ACHN (cell line): ENCODE measurements at regions not wholly inside any gene's neighbourhood (a gene's known extent, or its start where the extent isn't known, plus 50 kb on each side); places are given as distances from the start of the nearest gene placed in this dataset.
"Not testable (repeated sequence)": the region's sequence is repeated elsewhere in the genome, so short reads cannot be mapped to it uniquely, and the experiment has no call there.

Source experiments
- DNase-seq: peaks from one replicate; pipeline ENCODE4 v3.0.0-alpha.2; 2015
- in situ Hi-C: cut with HindIII; loops from 2 replicates; pipeline ENCODE4 v1.10.0; 2017; ENCODE audit warnings: low sequenced_read_pairs, low pct_ligation_motif_present, low pct_unique_long_range_greater_than_20kb

GRCh38 chr3:112765531-112765930 is 81.1 kb downstream of the CD200R1L start:
- no peak for DNase-seq

GRCh38 chr3:112763258-112763657 is 83.4 kb downstream of the CD200R1L start:
- no peak for DNase-seq
- in situ Hi-C loops = no loop called here

More at GRCh38 chr3:112765531-112765930, 81.1 kb downstream of the CD200R1L start:
- in situ Hi-C loops = no loop called here

GRCh38 chr3:112761062-112761638 is 85.5 kb downstream of the CD200R1L start:
- in situ Hi-C loops = no loop called here
- DNase-seq = no peak

- DNase-seq = no peak
Measured at GRCh38 chr3:112759681-112760080, 87.0 kb downstream of the CD200R1L start.

GRCh38 chr3:112759210-112759609 is 87.5 kb downstream of the CD200R1L start:
- in situ Hi-C loops = no loop called here
- DNase-seq = no peak

More at GRCh38 chr3:112759681-112760080, 87.0 kb downstream of the CD200R1L start:
- in situ Hi-C loops = no loop called here

- DNase-seq = no peak
- in situ Hi-C loops = no loop called here
Measured at GRCh38 chr3:112757197-112757596, 89.5 kb downstream of the CD200R1L start.

GRCh38 chr3:112755845-112756613 is 90.6 kb downstream of the CD200R1L start:
- in situ Hi-C loops = no loop called here

GRCh38 chr3:112755046-112755445 is 91.6 kb downstream of the CD200R1L start:
- DNase-seq, in situ Hi-C loops: not testable (repeated sequence)

More at GRCh38 chr3:112755845-112756613, 90.6 kb downstream of the CD200R1L start:
- no peak for DNase-seq

GRCh38 chr3:112751564-112752512 is 94.8 kb downstream of the CD200R1L start:
- in situ Hi-C loops = no loop called here

GRCh38 chr3:112751061-112751460 is 95.6 kb downstream of the CD200R1L start:
- DNase-seq = no peak
- in situ Hi-C loops = no loop called here

More at GRCh38 chr3:112751564-112752512, 94.8 kb downstream of the CD200R1L start:
- no peak for DNase-seq

GRCh38 chr3:112747624-112748023 is 99.0 kb downstream of the CD200R1L start:
- in situ Hi-C loops = no loop called here
- no peak for DNase-seq

GRCh38 chr3:112746675-112747280 is 99.9 kb downstream of the CD200R1L start:
- in situ Hi-C loops = no loop called here
- no peak for DNase-seq

GRCh38 chr3:112745567-112746248 is 101.0 kb downstream of the CD200R1L start:
- in situ Hi-C loops = no loop called here
- DNase-seq = no peak

GRCh38 chr3:112744825-112745566 is 101.7 kb downstream of the CD200R1L start:
- DNase-seq = no peak
- in situ Hi-C loops = no loop called here

- in situ Hi-C loops = no loop called here
Measured at GRCh38 chr3:112744106-112744505, 102.6 kb downstream of the CD200R1L start.

GRCh38 chr3:112742934-112743333 is 102.0 kb upstream of the CCDC80 start:
- in situ Hi-C loops = no loop called here
- DNase-seq = no peak

More at GRCh38 chr3:112744106-112744505, 102.6 kb downstream of the CD200R1L start:
- no peak for DNase-seq

- in situ Hi-C loops = no loop called here
- no peak for DNase-seq
Measured at GRCh38 chr3:112741983-112742382, 101.0 kb upstream of the CCDC80 start.
